ENCODE measurements at regions not wholly inside any gene's neighbourhood (a gene's known extent, or its start where the extent isn't known, plus 50 kb on each side); places are given as distances from the start of the nearest gene placed in this dataset.

GRCh38 chr13:104798486-104798885 lies 1732.3 kb upstream of the SLC10A2 start:
- H3K9me3 ChIP-seq (ENCODE audit: low read length) = no peaks in the 10 kb centered on the region
- TF ChIP-seq CTCF (IDR thresholded peaks at IDR 0.05; ENCODE audit: low read length) = no peak
- TF ChIP-seq EZH2 (IDR thresholded peaks at IDR 0.05; ENCODE audit: borderline replicate concordance, low read length) = no peak
- no peaks in the 10 kb centered on the region for H4K20me1 ChIP-seq (ENCODE audit: insufficient read depth, low read length)
- H3K4me1 ChIP-seq (ENCODE audit: insufficient read depth, low read length, severe bottlenecking) = no peaks in the 10 kb centered on the region
- H3K9ac ChIP-seq (ENCODE audit: low read length) = no peak overlapping the region
- H3K79me2 ChIP-seq (ENCODE audit: insufficient read depth, low read length) = no peaks in the 10 kb centered on the region
- H3K36me3 ChIP-seq (ENCODE audit: insufficient read depth, low read length) = no peaks in the 10 kb centered on the region
- no peak overlapping the region for H3K4me3 ChIP-seq (ENCODE audit: low read depth, low read length, poor library complexity, severe bottlenecking)
- no peaks in the 10 kb centered on the region for H3K27me3 ChIP-seq (ENCODE audit: insufficient read depth, low read length)
- no peaks in the 10 kb centered on the region for H3K9me2 ChIP-seq (ENCODE audit: low read depth, low read length)
- no peaks in the 10 kb centered on the region for H3F3A ChIP-seq (ENCODE audit: insufficient read depth, low read length)
- no peak overlapping the region for H3K4me2 ChIP-seq (ENCODE audit: low read length)
- no peak overlapping the region for H2AFZ ChIP-seq (ENCODE audit: low read length)
- no peak overlapping the region for H3K27ac ChIP-seq (ENCODE audit: low read depth, low read length, poor library complexity, severe bottlenecking)

GRCh38 chr13:104796581-104796980 lies 1730.4 kb upstream of the SLC10A2 start:
- Histone ChIP-seq H3K27ac (ENCODE audit: low read depth, low read length, poor library complexity, severe bottlenecking) (no peak overlapping the region), H3K79me2 (ENCODE audit: insufficient read depth, low read length) (no peaks in the 10 kb centered on the region), H3K4me2 (ENCODE audit: low read length) (no peak overlapping the region), H2AFZ (ENCODE audit: low read length) (no peak overlapping the region), H3K27me3 (ENCODE audit: insufficient read depth, low read length) (no peaks in the 10 kb centered on the region), H3F3A (ENCODE audit: insufficient read depth, low read length) (no peaks in the 10 kb centered on the region), H4K20me1 (ENCODE audit: insufficient read depth, low read length) (no peaks in the 10 kb centered on the region), H3K9me3 (ENCODE audit: low read length) (no peaks in the 10 kb centered on the region), H3K36me3 (ENCODE audit: insufficient read depth, low read length) (no peaks in the 10 kb centered on the region), H3K9ac (ENCODE audit: low read length) (no peak overlapping the region), H3K4me1 (ENCODE audit: insufficient read depth, low read length, severe bottlenecking) (no peaks in the 10 kb centered on the region), H3K9me2 (ENCODE audit: low read depth, low read length) (no peaks in the 10 kb centered on the region), H3K4me3 (ENCODE audit: low read depth, low read length, poor library complexity, severe bottlenecking) (no peak overlapping the region)
- TF ChIP-seq EZH2 (IDR thresholded peaks at IDR 0.05; ENCODE audit: borderline replicate concordance, low read length) (no peak), CTCF (IDR thresholded peaks at IDR 0.05; ENCODE audit: low read length) (no peak)

GRCh38 chr13:104785952-104786351 lies 1719.7 kb upstream of the SLC10A2 start:
- no peaks in the 10 kb centered on the region for H3K27me3 ChIP-seq (ENCODE audit: insufficient read depth, low read length)
- no peaks in the 10 kb centered on the region for H3K79me2 ChIP-seq (ENCODE audit: insufficient read depth, low read length)
- H3K9me2 ChIP-seq (ENCODE audit: low read depth, low read length) = no peaks in the 10 kb centered on the region
- no peaks in the 10 kb centered on the region for H3K9me3 ChIP-seq (ENCODE audit: low read length)
- H3K4me1 ChIP-seq (ENCODE audit: insufficient read depth, low read length, severe bottlenecking) = no peaks in the 10 kb centered on the region
- H3K9ac ChIP-seq (ENCODE audit: low read length) = no peak overlapping the region
- no peaks in the 10 kb centered on the region for H3F3A ChIP-seq (ENCODE audit: insufficient read depth, low read length)
- no peak overlapping the region for H3K4me2 ChIP-seq (ENCODE audit: low read length)
- H3K36me3 ChIP-seq (ENCODE audit: insufficient read depth, low read length) = no peaks in the 10 kb centered on the region
- no peak overlapping the region for H3K4me3 ChIP-seq (ENCODE audit: low read depth, low read length, poor library complexity, severe bottlenecking)
- no peak overlapping the region for H3K27ac ChIP-seq (ENCODE audit: low read depth, low read length, poor library complexity, severe bottlenecking)
- H2AFZ ChIP-seq (ENCODE audit: low read length) = no peak overlapping the region
- TF ChIP-seq CTCF (IDR thresholded peaks at IDR 0.05; ENCODE audit: low read length) = no peak
- TF ChIP-seq EZH2 (IDR thresholded peaks at IDR 0.05; ENCODE audit: borderline replicate concordance, low read length) = no peak
- H4K20me1 ChIP-seq (ENCODE audit: insufficient read depth, low read length) = no peaks in the 10 kb centered on the region
